HL-60 (cell line): ENCODE measurements at regions not wholly inside any gene's neighbourhood (a gene's known extent, or its start where the extent isn't known, plus 50 kb on each side); places are given as distances from the start of the nearest gene placed in this dataset.

Experiments used
- POLR2AphosphoS5 ChIP-seq: IDR thresholded peaks from 2 replicates; pipeline ENCODE4 v1.6.1; 2012; ENCODE audit warnings: low read depth
- TF ChIP-seq, protein P1 (sequence below): IDR thresholded peaks from one replicate; pipeline ENCODE4 v1.5.1; 2011; ENCODE audit warnings: low read length, control low read depth, inconsistent platforms; ENCODE audit not compliant: insufficient read depth

DNA sequence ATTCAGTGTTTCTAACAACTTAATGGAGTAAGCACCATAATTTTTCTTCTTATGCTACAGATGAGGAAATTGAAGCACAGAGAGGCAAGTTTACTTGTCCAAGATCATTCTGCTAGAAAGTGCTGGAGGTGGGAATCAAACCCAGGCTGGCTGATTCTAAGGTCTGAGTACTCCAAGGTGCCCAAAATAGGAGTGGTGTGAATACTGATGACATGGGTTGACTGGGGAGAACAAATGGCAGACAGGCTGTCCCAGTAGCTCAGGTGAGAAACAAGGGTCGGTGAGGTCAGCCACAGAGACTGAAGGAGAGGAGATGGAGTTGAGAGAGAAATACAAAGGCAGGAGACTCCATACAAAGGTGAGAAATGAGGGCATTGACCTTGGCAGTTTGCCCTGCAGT, 144.5 kb upstream of the EGFLAM start:
- TF ChIP-seq, protein P1, sequence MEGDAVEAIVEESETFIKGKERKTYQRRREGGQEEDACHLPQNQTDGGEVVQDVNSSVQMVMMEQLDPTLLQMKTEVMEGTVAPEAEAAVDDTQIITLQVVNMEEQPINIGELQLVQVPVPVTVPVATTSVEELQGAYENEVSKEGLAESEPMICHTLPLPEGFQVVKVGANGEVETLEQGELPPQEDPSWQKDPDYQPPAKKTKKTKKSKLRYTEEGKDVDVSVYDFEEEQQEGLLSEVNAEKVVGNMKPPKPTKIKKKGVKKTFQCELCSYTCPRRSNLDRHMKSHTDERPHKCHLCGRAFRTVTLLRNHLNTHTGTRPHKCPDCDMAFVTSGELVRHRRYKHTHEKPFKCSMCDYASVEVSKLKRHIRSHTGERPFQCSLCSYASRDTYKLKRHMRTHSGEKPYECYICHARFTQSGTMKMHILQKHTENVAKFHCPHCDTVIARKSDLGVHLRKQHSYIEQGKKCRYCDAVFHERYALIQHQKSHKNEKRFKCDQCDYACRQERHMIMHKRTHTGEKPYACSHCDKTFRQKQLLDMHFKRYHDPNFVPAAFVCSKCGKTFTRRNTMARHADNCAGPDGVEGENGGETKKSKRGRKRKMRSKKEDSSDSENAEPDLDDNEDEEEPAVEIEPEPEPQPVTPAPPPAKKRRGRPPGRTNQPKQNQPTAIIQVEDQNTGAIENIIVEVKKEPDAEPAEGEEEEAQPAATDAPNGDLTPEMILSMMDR, result no peak
- no peak for TF ChIP-seq POLR2AphosphoS5
